ENCODE measurements at regions not wholly inside any gene's neighbourhood (a gene's known extent, or its start where the extent isn't known, plus 50 kb on each side); places are given as distances from the start of the nearest gene placed in this dataset.

GRCh38 chr5:98076501-98076900 is 697.0 kb upstream of the RGMB start:
- no peak for TF ChIP-seq CTCF (IDR thresholded peaks at IDR 0.05; ENCODE audit: low read length)
- TF ChIP-seq EZH2 (IDR thresholded peaks at IDR 0.05; ENCODE audit: borderline replicate concordance, low read length) = no peak

Data from OCI-LY1 (cell line).